ENCODE measurements at regions not wholly inside any gene's neighbourhood (a gene's known extent, or its start where the extent isn't known, plus 50 kb on each side); places are given as distances from the start of the nearest gene placed in this dataset.

DNA sequence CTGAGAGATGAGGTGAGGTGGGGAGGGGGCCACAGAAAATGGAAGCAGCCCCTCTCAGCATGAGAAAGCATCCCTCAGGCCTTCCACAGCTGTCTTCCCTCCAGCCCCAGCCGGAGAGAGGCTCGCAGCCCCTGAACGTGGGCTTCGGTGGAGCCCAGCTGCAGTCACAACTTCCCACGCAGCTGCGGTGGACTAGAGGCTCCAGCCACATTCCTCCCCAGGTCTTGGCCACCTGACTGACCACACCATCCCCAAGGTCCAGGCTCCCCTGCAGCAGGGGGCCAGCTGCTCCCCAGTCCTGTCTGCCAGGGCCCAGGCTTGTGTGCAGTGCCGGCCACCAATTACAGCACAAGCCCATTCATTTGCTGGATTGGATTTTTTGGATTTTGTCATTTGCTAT, 212.3 kb upstream of the BCOR start:
- no peak overlapping the region for H3K4me2 ChIP-seq
- H3K27ac ChIP-seq (ENCODE audit: low read depth in 2 of 2, low read length in 1 of 2), result peak overlapping the region in 1 of 2 experiments; percentile 85; a peak in 2 of 4 replicates
- ChIA-PET CTCF (no interaction called here), POLR2A (interaction anchor here (0.5 kb wide), 1 partner anchor 150 kb away, joined by 3 read pairs; no protein-coding TSS in a partner anchor)
- no peaks in the 10 kb centered on the region for H3F3A ChIP-seq (replicated peaks; ENCODE audit: insufficient read depth)
- no peak overlapping the region for H2AFZ ChIP-seq (ENCODE audit: low read depth)
- TF ChIP-seq CHD2 (IDR thresholded peaks at IDR 0.05; ENCODE audit: low read length, partially characterized antibody) (no peak), POLR2AphosphoS5 (IDR thresholded peaks at IDR 0.05; ENCODE audit: low read depth, low read length) (no peak), GATA2 (CRISPR knock-in tag; IDR thresholded peaks at IDR 0.05) (no peak), RCOR1 (IDR thresholded peaks at IDR 0.05; ENCODE audit: low read length) (no peak), FOSL2 (IDR thresholded peaks at IDR 0.05; ENCODE audit: borderline replicate concordance, low read depth) (no peak), RAD21 (IDR thresholded peaks at IDR 0.05; ENCODE audit: low read length) (no peak), TAF1 (IDR thresholded peaks at IDR 0.05; ENCODE audit: borderline replicate concordance, low read depth, low read length) (no peak), EZH2phosphoT487 (IDR thresholded peaks at IDR 0.05; ENCODE audit: borderline replicate concordance, low read depth) (no peak), FOXM1 (IDR thresholded peaks at IDR 0.05; ENCODE audit: low read depth) (no peak), TEAD4 (IDR thresholded peaks at IDR 0.05; ENCODE audit: borderline replicate concordance, insufficient read depth) (no peak), YY1 (IDR thresholded peaks at IDR 0.05; ENCODE audit: low read depth) (no peak), MEF2A (IDR thresholded peaks at IDR 0.05; ENCODE audit: borderline replicate concordance, low read depth) (no peak)
- TF ChIP-seq, protein P1, sequence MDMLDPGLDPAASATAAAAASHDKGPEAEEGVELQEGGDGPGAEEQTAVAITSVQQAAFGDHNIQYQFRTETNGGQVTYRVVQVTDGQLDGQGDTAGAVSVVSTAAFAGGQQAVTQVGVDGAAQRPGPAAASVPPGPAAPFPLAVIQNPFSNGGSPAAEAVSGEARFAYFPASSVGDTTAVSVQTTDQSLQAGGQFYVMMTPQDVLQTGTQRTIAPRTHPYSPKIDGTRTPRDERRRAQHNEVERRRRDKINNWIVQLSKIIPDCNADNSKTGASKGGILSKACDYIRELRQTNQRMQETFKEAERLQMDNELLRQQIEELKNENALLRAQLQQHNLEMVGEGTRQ (IDR thresholded peaks at IDR 0.05; ENCODE audit: borderline replicate concordance, low read depth, low read length), result no peak
- TF ChIP-seq, protein P2, sequence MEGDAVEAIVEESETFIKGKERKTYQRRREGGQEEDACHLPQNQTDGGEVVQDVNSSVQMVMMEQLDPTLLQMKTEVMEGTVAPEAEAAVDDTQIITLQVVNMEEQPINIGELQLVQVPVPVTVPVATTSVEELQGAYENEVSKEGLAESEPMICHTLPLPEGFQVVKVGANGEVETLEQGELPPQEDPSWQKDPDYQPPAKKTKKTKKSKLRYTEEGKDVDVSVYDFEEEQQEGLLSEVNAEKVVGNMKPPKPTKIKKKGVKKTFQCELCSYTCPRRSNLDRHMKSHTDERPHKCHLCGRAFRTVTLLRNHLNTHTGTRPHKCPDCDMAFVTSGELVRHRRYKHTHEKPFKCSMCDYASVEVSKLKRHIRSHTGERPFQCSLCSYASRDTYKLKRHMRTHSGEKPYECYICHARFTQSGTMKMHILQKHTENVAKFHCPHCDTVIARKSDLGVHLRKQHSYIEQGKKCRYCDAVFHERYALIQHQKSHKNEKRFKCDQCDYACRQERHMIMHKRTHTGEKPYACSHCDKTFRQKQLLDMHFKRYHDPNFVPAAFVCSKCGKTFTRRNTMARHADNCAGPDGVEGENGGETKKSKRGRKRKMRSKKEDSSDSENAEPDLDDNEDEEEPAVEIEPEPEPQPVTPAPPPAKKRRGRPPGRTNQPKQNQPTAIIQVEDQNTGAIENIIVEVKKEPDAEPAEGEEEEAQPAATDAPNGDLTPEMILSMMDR (IDR thresholded peaks at IDR 0.05), result no peak
- TF ChIP-seq, protein P3, sequence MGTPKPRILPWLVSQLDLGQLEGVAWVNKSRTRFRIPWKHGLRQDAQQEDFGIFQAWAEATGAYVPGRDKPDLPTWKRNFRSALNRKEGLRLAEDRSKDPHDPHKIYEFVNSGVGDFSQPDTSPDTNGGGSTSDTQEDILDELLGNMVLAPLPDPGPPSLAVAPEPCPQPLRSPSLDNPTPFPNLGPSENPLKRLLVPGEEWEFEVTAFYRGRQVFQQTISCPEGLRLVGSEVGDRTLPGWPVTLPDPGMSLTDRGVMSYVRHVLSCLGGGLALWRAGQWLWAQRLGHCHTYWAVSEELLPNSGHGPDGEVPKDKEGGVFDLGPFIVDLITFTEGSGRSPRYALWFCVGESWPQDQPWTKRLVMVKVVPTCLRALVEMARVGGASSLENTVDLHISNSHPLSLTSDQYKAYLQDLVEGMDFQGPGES (IDR thresholded peaks at IDR 0.05; ENCODE audit: low read depth, low read length), result no peak
- TF ChIP-seq, protein P4, sequence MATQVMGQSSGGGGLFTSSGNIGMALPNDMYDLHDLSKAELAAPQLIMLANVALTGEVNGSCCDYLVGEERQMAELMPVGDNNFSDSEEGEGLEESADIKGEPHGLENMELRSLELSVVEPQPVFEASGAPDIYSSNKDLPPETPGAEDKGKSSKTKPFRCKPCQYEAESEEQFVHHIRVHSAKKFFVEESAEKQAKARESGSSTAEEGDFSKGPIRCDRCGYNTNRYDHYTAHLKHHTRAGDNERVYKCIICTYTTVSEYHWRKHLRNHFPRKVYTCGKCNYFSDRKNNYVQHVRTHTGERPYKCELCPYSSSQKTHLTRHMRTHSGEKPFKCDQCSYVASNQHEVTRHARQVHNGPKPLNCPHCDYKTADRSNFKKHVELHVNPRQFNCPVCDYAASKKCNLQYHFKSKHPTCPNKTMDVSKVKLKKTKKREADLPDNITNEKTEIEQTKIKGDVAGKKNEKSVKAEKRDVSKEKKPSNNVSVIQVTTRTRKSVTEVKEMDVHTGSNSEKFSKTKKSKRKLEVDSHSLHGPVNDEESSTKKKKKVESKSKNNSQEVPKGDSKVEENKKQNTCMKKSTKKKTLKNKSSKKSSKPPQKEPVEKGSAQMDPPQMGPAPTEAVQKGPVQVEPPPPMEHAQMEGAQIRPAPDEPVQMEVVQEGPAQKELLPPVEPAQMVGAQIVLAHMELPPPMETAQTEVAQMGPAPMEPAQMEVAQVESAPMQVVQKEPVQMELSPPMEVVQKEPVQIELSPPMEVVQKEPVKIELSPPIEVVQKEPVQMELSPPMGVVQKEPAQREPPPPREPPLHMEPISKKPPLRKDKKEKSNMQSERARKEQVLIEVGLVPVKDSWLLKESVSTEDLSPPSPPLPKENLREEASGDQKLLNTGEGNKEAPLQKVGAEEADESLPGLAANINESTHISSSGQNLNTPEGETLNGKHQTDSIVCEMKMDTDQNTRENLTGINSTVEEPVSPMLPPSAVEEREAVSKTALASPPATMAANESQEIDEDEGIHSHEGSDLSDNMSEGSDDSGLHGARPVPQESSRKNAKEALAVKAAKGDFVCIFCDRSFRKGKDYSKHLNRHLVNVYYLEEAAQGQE (IDR thresholded peaks at IDR 0.05; ENCODE audit: low read depth, low read length), result no peak
- TF ChIP-seq, protein P5, sequence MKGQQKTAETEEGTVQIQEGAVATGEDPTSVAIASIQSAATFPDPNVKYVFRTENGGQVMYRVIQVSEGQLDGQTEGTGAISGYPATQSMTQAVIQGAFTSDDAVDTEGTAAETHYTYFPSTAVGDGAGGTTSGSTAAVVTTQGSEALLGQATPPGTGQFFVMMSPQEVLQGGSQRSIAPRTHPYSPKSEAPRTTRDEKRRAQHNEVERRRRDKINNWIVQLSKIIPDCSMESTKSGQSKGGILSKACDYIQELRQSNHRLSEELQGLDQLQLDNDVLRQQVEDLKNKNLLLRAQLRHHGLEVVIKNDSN (IDR thresholded peaks at IDR 0.05; ENCODE audit: borderline replicate concordance, low read depth), result no peak
- H3K9me2 ChIP-seq, result no peaks in the 10 kb centered on the region
- no peaks in the 10 kb centered on the region for H4K20me1 ChIP-seq (ENCODE audit: insufficient read depth)
- no peaks in the 10 kb centered on the region for H3K9me3 ChIP-seq
- H3K27me3 ChIP-seq (ENCODE audit: insufficient read depth), result peaks cover 29% of the 10 kb centered on the region; the same call in 1 of the 2 replicates
- no peak overlapping the region for H3K9ac ChIP-seq
- H3K4me1 ChIP-seq (ENCODE audit: control insufficient read depth in 1 of 2, insufficient read depth in 2 of 2, low read depth in 1 of 2, low read length in 1 of 2), result peaks cover 0 to 9% of the 10 kb centered on the region in 2 experiments; a peak in 1 of 4 replicates
- no peak overlapping the region for H3K4me3 ChIP-seq (ENCODE audit: low read depth in 2 of 2, low read length in 1 of 2)
- peak; percentile 30 for DNase-seq
- H3K79me2 ChIP-seq (ENCODE audit: insufficient read depth), result no peaks in the 10 kb centered on the region
- 37% methylated on average over 7 of the region's 7 CpGs for WGBS (ENCODE audit: low lambda C conversion rate)
- H3K36me3 ChIP-seq (replicated peaks in 1 of 2; ENCODE audit: control insufficient read depth in 1 of 2, insufficient read depth in 2 of 2, low read length in 1 of 2), result no peaks in the 10 kb centered on the region

Measured in SK-N-SH (cell line).